HEK293 (cell line): ENCODE measurements at regions not wholly inside any gene's neighbourhood (a gene's known extent, or its start where the extent isn't known, plus 50 kb on each side); places are given as distances from the start of the nearest gene placed in this dataset.

ENCODE experiments used
- CTCF ChIA-PET: fragments of 350-600 bp; formaldehyde crosslinking; extraction: SDS; loops from one replicate; lab custom pipeline; 2021; ENCODE audit warnings: antibody characterized with exemption; lab: Yijun Ruan, JAX
- POLR2A ChIA-PET: fragments of 300-600 bp; formaldehyde crosslinking; extraction: SDS; loops from one replicate; lab custom pipeline; 2020; ENCODE audit warnings: antibody characterized with exemption, inconsistent platforms; lab: Yijun Ruan, JAX
- H3K27ac ChIP-seq: fragments of 200-500 bp; sonication (Bioruptor generic); 2 replicates; pipeline ENCODE4 v1.5.1; 2014; ENCODE audit warnings: low read depth, low read length, control low read depth, inconsistent platforms; ENCODE audit errors: extremely low read depth
- H3K36me3 ChIP-seq, 2 experiments: fragments of 200-500 bp in 1 of 2; sonication (Bioruptor generic) in 1 of 2; 1 replicate in 1 of 2; 2 replicates in 1 of 2; pipeline ENCODE4 v1.5.1; 2014 to 2017; ENCODE audit warnings: inconsistent platforms in 2 of 2, low read length in 2 of 2; ENCODE audit not compliant: control insufficient read depth in 2 of 2, insufficient read depth in 1 of 2
- H3K4me1 ChIP-seq: fragments of 200-500 bp; sonication (Bioruptor generic); 2 replicates; pipeline ENCODE4 v1.5.1; 2014; ENCODE audit warnings: mild to moderate bottlenecking, low read length, inconsistent platforms; ENCODE audit not compliant: control insufficient read depth, insufficient read depth
- H3K4me3 ChIP-seq: 2 replicates; pipeline ENCODE4 v1.5.1; 2011; ENCODE audit warnings: low read depth, mild to moderate bottlenecking, control low read depth, low read length, moderate library complexity
- H3K9me3 ChIP-seq: fragments of 200-500 bp; sonication (Bioruptor generic); 2 replicates; pipeline ENCODE4 v1.5.1; 2014; ENCODE audit warnings: low read depth, low read length, inconsistent platforms; ENCODE audit not compliant: control insufficient read depth, insufficient read depth
- BCL11A ChIP-seq: fragments of 450-650 bp; formaldehyde crosslinking; IDR thresholded peaks from 2 replicates; pipeline ENCODE4 v1.5.1; 2016; ENCODE audit warnings: low read depth, missing biosample characterization, missing genetic modification characterization
- GFI1B ChIP-seq: fragments of 450-650 bp; formaldehyde crosslinking; IDR thresholded peaks from 2 replicates; pipeline ENCODE4 v1.5.1; 2016; ENCODE audit warnings: missing biosample characterization, missing genetic modification characterization
- IKZF3 ChIP-seq: fragments of 450-650 bp; IDR thresholded peaks from 2 replicates; pipeline ENCODE4 v1.5.0; 2018; ENCODE audit warnings: missing biosample characterization, mild to moderate bottlenecking, missing genetic modification characterization, moderate library complexity
- KLF9 ChIP-seq: fragments of 450-650 bp; formaldehyde crosslinking; IDR thresholded peaks from 2 replicates; pipeline ENCODE4 v1.5.1; 2016; ENCODE audit warnings: missing biosample characterization, missing genetic modification characterization, low read depth
- MYNN ChIP-seq: fragments of 450-650 bp; formaldehyde crosslinking; IDR thresholded peaks from 2 replicates; pipeline ENCODE4 v1.5.1; 2016; ENCODE audit warnings: missing biosample characterization, missing genetic modification characterization, borderline replicate concordance
- SP7 ChIP-seq: fragments of 450-650 bp; formaldehyde crosslinking; IDR thresholded peaks from 2 replicates; pipeline ENCODE4 v1.5.1; 2016; ENCODE audit warnings: missing biosample characterization, missing genetic modification characterization
- TRIM28 ChIP-seq: IDR thresholded peaks from 2 replicates; pipeline ENCODE4 v1.6.1; 2011; ENCODE audit warnings: low read length, control low read depth, borderline replicate concordance
- ZBTB21 ChIP-seq: fragments of 450-650 bp; formaldehyde crosslinking; IDR thresholded peaks from 2 replicates; pipeline ENCODE4 v1.5.1; 2017; ENCODE audit warnings: missing biosample characterization, missing genetic modification characterization
- ZBTB6 ChIP-seq: fragments of 450-650 bp; formaldehyde crosslinking; IDR thresholded peaks from 2 replicates; pipeline ENCODE4 v1.5.1; 2017; ENCODE audit warnings: missing biosample characterization, missing genetic modification characterization
- ZFHX2 ChIP-seq: fragments of 450-650 bp; formaldehyde crosslinking; conservative IDR thresholded peaks from 2 replicates; pipeline ENCODE4 v1.5.1; 2016; ENCODE audit warnings: missing biosample characterization, missing genetic modification characterization
- ZIC2 ChIP-seq: fragments of 450-650 bp; formaldehyde crosslinking; IDR thresholded peaks from 2 replicates; pipeline ENCODE4 v1.5.1; 2016; ENCODE audit warnings: missing biosample characterization, missing genetic modification characterization
- ZNF214 ChIP-seq: fragments of 450-650 bp; formaldehyde crosslinking; IDR thresholded peaks from 2 replicates; pipeline ENCODE4 v1.5.1; 2017; ENCODE audit warnings: missing biosample characterization, mild to moderate bottlenecking, missing genetic modification characterization, borderline replicate concordance
- ZNF248 ChIP-seq: fragments of 450-650 bp; formaldehyde crosslinking; IDR thresholded peaks from 2 replicates; pipeline ENCODE4 v1.5.1; 2017; ENCODE audit warnings: missing biosample characterization, missing genetic modification characterization
- ZNF280C ChIP-seq: fragments of 450-650 bp; formaldehyde crosslinking; IDR thresholded peaks from 2 replicates; pipeline ENCODE4 v1.5.1; 2016; ENCODE audit warnings: missing biosample characterization, missing genetic modification characterization
- ZNF341 ChIP-seq: fragments of 450-650 bp; formaldehyde crosslinking; IDR thresholded peaks from 2 replicates; pipeline ENCODE4; 2016; ENCODE audit warnings: low read depth, missing biosample characterization, missing genetic modification characterization
- ZNF473 ChIP-seq: fragments of 450-650 bp; formaldehyde crosslinking; IDR thresholded peaks from 2 replicates; pipeline ENCODE4 v1.5.1; 2017; ENCODE audit warnings: missing biosample characterization, missing genetic modification characterization
- ZNF48 ChIP-seq: fragments of 450-650 bp; formaldehyde crosslinking; IDR thresholded peaks from 2 replicates; pipeline ENCODE4 v1.5.1; 2016; ENCODE audit warnings: missing biosample characterization, missing genetic modification characterization
- ZNF558 ChIP-seq: fragments of 450-650 bp; formaldehyde crosslinking; IDR thresholded peaks from 2 replicates; pipeline ENCODE4 v1.5.1; 2016; ENCODE audit warnings: missing biosample characterization, missing genetic modification characterization
- ZNF560 ChIP-seq: fragments of 450-650 bp; formaldehyde crosslinking; IDR thresholded peaks from 2 replicates; pipeline ENCODE4 v1.5.1; 2017; ENCODE audit warnings: missing biosample characterization, missing genetic modification characterization, borderline replicate concordance
- ZSCAN23 ChIP-seq: fragments of 450-650 bp; formaldehyde crosslinking; IDR thresholded peaks from 2 replicates; pipeline ENCODE4 v1.5.1; 2016; ENCODE audit warnings: missing biosample characterization, missing genetic modification characterization
- TF ChIP-seq, protein P1 (sequence below): fragments of 450-650 bp; formaldehyde crosslinking; conservative IDR thresholded peaks from 2 replicates; pipeline ENCODE4 v1.5.1; 2016; ENCODE audit warnings: low read depth, missing biosample characterization, missing genetic modification characterization

GRCh38 chr11:116079580-116079979 lies 575.4 kb upstream of the CADM1 start:
- Histone ChIP-seq H3K9me3 (no peaks in the 10 kb centered on the region), H3K4me1 (no peaks in the 10 kb centered on the region), H3K4me3 (no peak overlapping the region), H3K36me3 (no peaks in the 10 kb centered on the region), H3K27ac (no peak overlapping the region)
- CTCF ChIA-PET, result interaction anchor here (2.0 kb wide), 1 partner anchor 8 kb away, joined by 8 read pairs; no protein-coding TSS in a partner anchor
- TF ChIP-seq ZNF473 (tag by site-specific recombination), result no peak
- TF ChIP-seq ZNF214 (tag by site-specific recombination), result no peak
- no peak for TF ChIP-seq ZNF558 (tag by site-specific recombination)
- TF ChIP-seq KLF9, result no peak
- no peak for TF ChIP-seq ZFHX2
- TF ChIP-seq BCL11A (tag by site-specific recombination), result no peak
- POLR2A ChIA-PET, result no interaction called here

GRCh38 chr11:116078101-116078591 lies 573.9 kb upstream of the CADM1 start:
- Histone ChIP-seq H3K4me3 (no peak overlapping the region), H3K9me3 (no peaks in the 10 kb centered on the region), H3K36me3 (no peaks in the 10 kb centered on the region), H3K27ac (no peak overlapping the region), H3K4me1 (no peaks in the 10 kb centered on the region)
- CTCF ChIA-PET, result interaction anchor here (0.6 to 2.0 kb wide), 5 partner anchors 9 to 88 kb away, joined by 3 to 8 read pairs (median 4); no protein-coding TSS in a partner anchor
- POLR2A ChIA-PET, result no interaction called here
- TF ChIP-seq, protein P1, sequence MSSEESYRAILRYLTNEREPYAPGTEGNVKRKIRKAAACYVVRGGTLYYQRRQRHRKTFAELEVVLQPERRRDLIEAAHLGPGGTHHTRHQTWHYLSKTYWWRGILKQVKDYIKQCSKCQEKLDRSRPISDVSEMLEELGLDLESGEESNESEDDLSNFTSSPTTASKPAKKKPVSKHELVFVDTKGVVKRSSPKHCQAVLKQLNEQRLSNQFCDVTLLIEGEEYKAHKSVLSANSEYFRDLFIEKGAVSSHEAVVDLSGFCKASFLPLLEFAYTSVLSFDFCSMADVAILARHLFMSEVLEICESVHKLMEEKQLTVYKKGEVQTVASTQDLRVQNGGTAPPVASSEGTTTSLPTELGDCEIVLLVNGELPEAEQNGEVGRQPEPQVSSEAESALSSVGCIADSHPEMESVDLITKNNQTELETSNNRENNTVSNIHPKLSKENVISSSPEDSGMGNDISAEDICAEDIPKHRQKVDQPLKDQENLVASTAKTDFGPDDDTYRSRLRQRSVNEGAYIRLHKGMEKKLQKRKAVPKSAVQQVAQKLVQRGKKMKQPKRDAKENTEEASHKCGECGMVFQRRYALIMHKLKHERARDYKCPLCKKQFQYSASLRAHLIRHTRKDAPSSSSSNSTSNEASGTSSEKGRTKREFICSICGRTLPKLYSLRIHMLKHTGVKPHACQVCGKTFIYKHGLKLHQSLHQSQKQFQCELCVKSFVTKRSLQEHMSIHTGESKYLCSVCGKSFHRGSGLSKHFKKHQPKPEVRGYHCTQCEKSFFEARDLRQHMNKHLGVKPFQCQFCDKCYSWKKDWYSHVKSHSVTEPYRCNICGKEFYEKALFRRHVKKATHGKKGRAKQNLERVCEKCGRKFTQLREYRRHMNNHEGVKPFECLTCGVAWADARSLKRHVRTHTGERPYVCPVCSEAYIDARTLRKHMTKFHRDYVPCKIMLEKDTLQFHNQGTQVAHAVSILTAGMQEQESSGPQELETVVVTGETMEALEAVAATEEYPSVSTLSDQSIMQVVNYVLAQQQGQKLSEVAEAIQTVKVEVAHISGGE, result no peak
- TF ChIP-seq SP7 (tag by site-specific recombination) (no peak), ZSCAN23 (tag by site-specific recombination) (no peak), ZBTB6 (no peak), IKZF3 (no peak), GFI1B (tag by site-specific recombination) (no peak), ZNF280C (no peak), ZNF560 (tag by site-specific recombination) (no peak), ZNF341 (tag by site-specific recombination) (no peak), TRIM28 (peak; percentile 70; the same call in 1 of the 2 replicates), ZIC2 (tag by site-specific recombination) (peak; percentile 64), ZNF48 (tag by site-specific recombination) (no peak), ZNF248 (tag by site-specific recombination) (no peak), MYNN (tag by site-specific recombination) (no peak), ZBTB21 (no peak)
